A549 (cell line): ENCODE measurements at regions not wholly inside any gene's neighbourhood (a gene's known extent, or its start where the extent isn't known, plus 50 kb on each side); places are given as distances from the start of the nearest gene placed in this dataset.

Experiments used
- ATAC-seq, 2 experiments: fragments of 200-7000 bp in 1 of 2; fragments of >200 bp in 1 of 2; cut with Nextera tagmentation in 1 of 2; cut with Tn5 transposase in 1 of 2; 3 replicates each; pipeline versions ENCODE4 v1.8.0 to v1.9.1; 2018 to 2020; ENCODE audit warnings: mild to moderate bottlenecking in 1 of 2, moderate library complexity in 1 of 2
- CTCF ChIA-PET: fragments of 300-600 bp; sonication (Branson Sonifier 250); formaldehyde crosslinking; extraction: SDS; loops from one replicate; lab custom pipeline; 2021; ENCODE audit warnings: antibody characterized with exemption, inconsistent platforms; lab: Yijun Ruan, JAX
- POLR2A ChIA-PET: fragments of 350-600 bp; formaldehyde crosslinking; extraction: SDS; loops from one replicate; lab custom pipeline; 2021; ENCODE audit warnings: antibody characterized with exemption, inconsistent platforms; lab: Yijun Ruan, JAX
- DNase-seq, 2 experiments: peaks; one replicate each; pipeline versions ENCODE4 v3.0.0 to v3.0.0-alpha.2; 2011 to 2016; ENCODE audit warnings: low read depth in 1 of 2, low spot score in 1 of 2
- FAIRE-seq: peaks from 2 replicates; lab custom pipeline; 2011; peaks lifted over from hg19 to GRCh38; lab: Jason Lieb, UNC
- H3K27ac ChIP-seq, 2 experiments: fragments of >200 bp; sonication (Bioruptor Twin); formaldehyde crosslinking; 3 replicates each; pipeline ENCODE4 v1.5.1; 2016 to 2017
- H3K4me1 ChIP-seq: fragments of >200 bp; sonication (Bioruptor Twin); formaldehyde crosslinking; 3 replicates; pipeline ENCODE4 v1.6.1; 2016
- H3K4me2 ChIP-seq: fragments of >200 bp; sonication (Bioruptor Twin); formaldehyde crosslinking; 3 replicates; pipeline ENCODE4 v1.6.1; 2016
- H3K4me3 ChIP-seq: fragments of >200 bp; sonication (Bioruptor Twin); formaldehyde crosslinking; 3 replicates; pipeline ENCODE4 v1.5.1; 2016
- H3K9me3 ChIP-seq: fragments of >200 bp; sonication (Bioruptor Twin); formaldehyde crosslinking; 3 replicates; pipeline ENCODE4 v1.6.1; 2016
- BCL3 ChIP-seq: fragments of >200 bp; sonication (Bioruptor Twin); formaldehyde crosslinking; IDR thresholded peaks from 3 replicates; pipeline ENCODE4 v1.6.1; 2016
- BHLHE40 ChIP-seq: IDR thresholded peaks from 2 replicates; pipeline ENCODE4 v1.6.1; 2012; ENCODE audit warnings: low read depth, low read length, inconsistent platforms
- CEBPB ChIP-seq, 2 experiments: fragments of >200 bp in 1 of 2; sonication (Bioruptor Twin) in 1 of 2; formaldehyde crosslinking in 1 of 2; IDR thresholded peaks; 2 replicates each; pipeline ENCODE4 v1.6.1; 2012 to 2016
- E2F6 ChIP-seq: IDR thresholded peaks from 2 replicates; pipeline ENCODE4 v1.6.1; 2012; ENCODE audit warnings: low read depth, borderline replicate concordance
- EHF ChIP-seq: fragments of 250-450 bp; sonication (Bioruptor Pico); IDR thresholded peaks from 2 replicates; pipeline ENCODE4 v1.5.0; 2020; ENCODE audit warnings: mild to moderate bottlenecking
- FOSL2 ChIP-seq, 2 experiments: fragments of 450-650 bp in 1 of 2; fragments of >200 bp in 1 of 2; sonication (Bioruptor Twin) in 1 of 2; formaldehyde crosslinking; IDR thresholded peaks; 2 replicates each; pipeline versions ENCODE4 v1.5.0 to v1.6.1; 2016 to 2020; ENCODE audit warnings: mild to moderate bottlenecking in 1 of 2, moderate library complexity in 1 of 2
- FOXS1 ChIP-seq: fragments of 250-450 bp; sonication (Bioruptor Pico); IDR thresholded peaks from 2 replicates; pipeline ENCODE4 v1.5.0; 2020; ENCODE audit warnings: mild to moderate bottlenecking, moderate library complexity
- HES2 ChIP-seq: fragments of >200 bp; sonication (Bioruptor Twin); formaldehyde crosslinking; IDR thresholded peaks from 2 replicates; pipeline ENCODE4 v1.6.1; 2016
- HOXB13 ChIP-seq: fragments of 250-450 bp; sonication (Bioruptor Pico); IDR thresholded peaks from 2 replicates; pipeline ENCODE4 v1.5.0; 2020; ENCODE audit warnings: low read depth, mild to moderate bottlenecking, moderate library complexity
- JUN ChIP-seq, 2 experiments: fragments of >200 bp; sonication (Bioruptor Twin); formaldehyde crosslinking; IDR thresholded peaks; 2 replicates in 1 of 2; 3 replicates in 1 of 2; pipeline ENCODE4 v1.6.1; 2016 to 2017
- KDM1A ChIP-seq: fragments of 200-600 bp; sonication (generic); IDR thresholded peaks from 2 replicates; pipeline ENCODE4 v1.6.1; 2016; ENCODE audit warnings: low read depth, mild to moderate bottlenecking
- KDM5A ChIP-seq: fragments of 200-600 bp; sonication (generic); IDR thresholded peaks from 2 replicates; pipeline ENCODE4 v1.6.1; 2016; ENCODE audit warnings: antibody characterized with exemption, mild to moderate bottlenecking
- MAFK ChIP-seq: fragments of 450-650 bp; IDR thresholded peaks from 2 replicates; pipeline ENCODE4 v1.6.1; 2014; ENCODE audit not compliant: partially characterized antibody
- MYC ChIP-seq: IDR thresholded peaks from 2 replicates; pipeline ENCODE4 v1.6.1; 2012; ENCODE audit warnings: mild to moderate bottlenecking, inconsistent platforms, low read length, improper control_type of control experiment, borderline replicate concordance
- NFE2L2 ChIP-seq: fragments of 150-350 bp; conservative IDR thresholded peaks from 2 replicates; pipeline ENCODE4 v1.6.1; 2014; ENCODE audit warnings: low read length
- NPAS2 ChIP-seq: fragments of 250-450 bp; sonication (Bioruptor Pico); IDR thresholded peaks from 2 replicates; pipeline ENCODE4 v1.8.0; 2022; ENCODE audit warnings: mild to moderate bottlenecking, moderate library complexity, borderline replicate concordance
- NR3C1 ChIP-seq: fragments of >200 bp; sonication (Bioruptor Twin); formaldehyde crosslinking; IDR thresholded peaks from 3 replicates; pipeline ENCODE4 v1.6.1; 2017
- RAD21 ChIP-seq, 2 experiments: fragments of >200 bp in 1 of 2; sonication (Bioruptor Twin) in 1 of 2; formaldehyde crosslinking in 1 of 2; IDR thresholded peaks in 1 of 2; conservative IDR thresholded peaks in 1 of 2; 2 replicates in 1 of 2; 3 replicates in 1 of 2; pipeline ENCODE4 v1.6.1; 2012 to 2018; ENCODE audit warnings: inconsistent platforms in 1 of 2
- RARB ChIP-seq: fragments of 250-450 bp; sonication (Bioruptor Pico); IDR thresholded peaks from 2 replicates; pipeline ENCODE4 v1.8.0; 2021; ENCODE audit warnings: mild to moderate bottlenecking, moderate library complexity
- TP53 ChIP-seq: fragments of 250-450 bp; sonication (Bioruptor Pico); IDR thresholded peaks from 2 replicates; pipeline ENCODE4 v1.5.0; 2021; ENCODE audit warnings: mild to moderate bottlenecking, moderate library complexity
- WGBS: methylation state at CpG from one replicate; pipeline ENCODE4 v1.1.6; 2017; ENCODE audit errors: missing lambda C conversion rate; 5-methylcytosine and 5-hydroxymethylcytosine counted together

GRCh38 chr2:150544731-150545130 lies 57.3 kb upstream of the RND3 start:
- no peak overlapping the region for H3K4me2 ChIP-seq
- H3K4me3 ChIP-seq = no peak overlapping the region
- ATAC-seq = no peak
- H3K9me3 ChIP-seq = no peaks in the 10 kb centered on the region
- POLR2A ChIA-PET = no interaction called here
- no peak for DNase-seq
- H3K4me1 ChIP-seq = no peaks in the 10 kb centered on the region
- CTCF ChIA-PET = no interaction called here
- WGBS = 95% methylated on average over 3 of the region's 3 CpGs
- no peak for TF ChIP-seq E2F6
- TF ChIP-seq FOSL2 (IDR thresholded peaks at IDR 0.05) = no peak
- no peak for TF ChIP-seq FOSL2 (CRISPR knock-in tag; IDR thresholded peaks at IDR 0.05)
- TF ChIP-seq MAFK = no peak
- no peak for TF ChIP-seq NR3C1
- no peak for TF ChIP-seq RARB (CRISPR knock-in tag)
- TF ChIP-seq BHLHE40 = no peak
- TF ChIP-seq MYC = no peak
- TF ChIP-seq, all 56 proteins: peak for 0
- no peak for FAIRE-seq
- no peak overlapping the region for H3K27ac ChIP-seq

- H3K4me3 ChIP-seq = no peak overlapping the region
- ATAC-seq = no peak
- no peak overlapping the region for H3K27ac ChIP-seq
- DNase-seq = no peak
- no peaks in the 10 kb centered on the region for H3K4me1 ChIP-seq
- TF ChIP-seq NPAS2 (CRISPR knock-in tag) = no peak
- TF ChIP-seq NFE2L2 = no peak
- TF ChIP-seq FOXS1 (CRISPR knock-in tag) = no peak
- no peak for TF ChIP-seq BCL3
- no peak for TF ChIP-seq HOXB13
- TF ChIP-seq JUN (IDR thresholded peaks at IDR 0.05) = no peak
- no peak for TF ChIP-seq HES2
- TF ChIP-seq EHF (CRISPR knock-in tag) = no peak
- TF ChIP-seq TP53 (CRISPR knock-in tag) = no peak
- ChIA-PET CTCF (no interaction called here), POLR2A (no interaction called here)
- WGBS = 100% methylated on average over 8 of the region's 30 CpGs
- H3K9me3 ChIP-seq = no peaks in the 10 kb centered on the region
- FAIRE-seq = no peak
- no peak overlapping the region for H3K4me2 ChIP-seq
These were observed 55.2 kb upstream of the RND3 start for GRCh38 chr2:150542692-150543091.

- no peak for TF ChIP-seq KDM5A
- TF ChIP-seq FOXS1 (CRISPR knock-in tag) = no peak
- no peak for TF ChIP-seq HOXB13
- no peak for TF ChIP-seq CEBPB (IDR thresholded peaks at IDR 0.05)
- no peak for TF ChIP-seq RAD21 (conservative IDR thresholded peaks at IDR 0.05 in 1 of 2, IDR thresholded peaks at IDR 0.05 in 1 of 2)
- TF ChIP-seq KDM1A = no peak
- no peak for FAIRE-seq
- Histone ChIP-seq H3K27ac (no peak overlapping the region), H3K4me2 (no peak overlapping the region), H3K4me3 (no peak overlapping the region), H3K9me3 (no peaks in the 10 kb centered on the region), H3K4me1 (no peaks in the 10 kb centered on the region)
- ATAC-seq = no peak
- no CpG with 5 or more reads among the region's 19 CpGs for whole genome bisulfite sequencing
- DNase-seq = no peak
- POLR2A ChIA-PET = no interaction called here
- CTCF ChIA-PET = interaction anchor here (1.0 kb wide), 1 partner anchor 12 kb away, joined by 3 read pairs; no protein-coding TSS in a partner anchor
These were observed 54.7 kb upstream of the RND3 start for GRCh38 chr2:150542172-150542571.
